Testis (tissue), 2 donors: ENCODE measurements at regions not wholly inside any gene's neighbourhood (a gene's known extent, or its start where the extent isn't known, plus 50 kb on each side); places are given as distances from the start of the nearest gene placed in this dataset.

Experiments
- DNase-seq: peaks from one replicate; pipeline ENCODE4 v3.0.0-alpha.2; 2019
- H3K27ac ChIP-seq, 2 donors: fragments of 200-600 bp; sonication (generic); one replicate each; pipeline ENCODE4 v1.5.1; 2019
- H3K27me3 ChIP-seq: fragments of 200-600 bp; sonication (generic); one replicate; pipeline ENCODE4 v1.5.1; 2019
- H3K36me3 ChIP-seq: fragments of 200-600 bp; sonication (generic); one replicate; pipeline ENCODE4 v1.5.1; 2017; ENCODE audit warnings: low read depth; ENCODE audit errors: missing control alignments
- H3K4me1 ChIP-seq: fragments of 200-600 bp; sonication (generic); one replicate; pipeline ENCODE4 v1.5.1; 2019
- H3K4me3 ChIP-seq, 2 donors: fragments of 200-600 bp; sonication (generic); one replicate each; pipeline ENCODE4 v1.5.1; 2017 to 2019
- H3K9me3 ChIP-seq: fragments of 200-600 bp; sonication (generic); one replicate; pipeline ENCODE4 v1.5.1; 2017
- CTCF ChIP-seq, 3 experiments: fragments of 450-650 bp in 2 of 3; fragments of 200-600 bp in 1 of 3; sonication (generic) in 1 of 3; IDR thresholded peaks; one replicate each; pipeline ENCODE4 v1.5.1; 2016 to 2019; ENCODE audit warnings: antibody characterized with exemption in 3 of 3, mild to moderate bottlenecking in 2 of 3, moderate library complexity in 1 of 3
- POLR2A ChIP-seq: fragments of 450-650 bp; IDR thresholded peaks from one replicate; pipeline ENCODE4 v1.6.1; 2017; ENCODE audit warnings: antibody characterized with exemption, mild to moderate bottlenecking, moderate library complexity
- WGBS, 2 donors: methylation state at CpG; one replicate each; pipeline ENCODE4 v1.1.5; 2018; 5-methylcytosine and 5-hydroxymethylcytosine counted together
- intact Hi-C: fragments of 100-400 bp; cut with DNase I; formaldehyde crosslinking; loops from one replicate; pipeline ENCODE4 v1.15.1; 2023; ENCODE audit warnings: low total_unique reads

GRCh38 chr5:87079219-87079618 is 188.5 kb upstream of the RASA1 start:
- peak; percentile 16 for DNase-seq
- Histone ChIP-seq H3K4me3 (no peak overlapping the region), H3K27ac (no peak overlapping the region), H3K27me3 (no peaks in the 10 kb centered on the region), H3K36me3 (no peaks in the 10 kb centered on the region), H3K4me1 (peaks cover 3% of the 10 kb centered on the region), H3K9me3 (no peaks in the 10 kb centered on the region)
- TF ChIP-seq CTCF (IDR thresholded peaks at IDR 0.05), result no peak
- no peak for TF ChIP-seq POLR2A
- intact Hi-C loops, result no loop called here
- WGBS, 2 donors, result 84 to 90% methylated on average over 2 of the region's 2 CpGs

GRCh38 chr5:87081016-87081415 is 186.7 kb upstream of the RASA1 start:
- no peak overlapping the region for H3K27ac ChIP-seq
- peaks cover 3% of the 10 kb centered on the region for H3K4me1 ChIP-seq
- H3K4me3 ChIP-seq, result no peak overlapping the region
- TF ChIP-seq POLR2A (no peak), CTCF (IDR thresholded peaks at IDR 0.05) (no peak)
- no peaks in the 10 kb centered on the region for H3K27me3 ChIP-seq
- DNase-seq, result no peak
- WGBS, 2 donors, result 58 to 59% methylated on average over 3 of the region's 3 CpGs
- intact Hi-C loops, result no loop called here
- no peaks in the 10 kb centered on the region for H3K36me3 ChIP-seq
- H3K9me3 ChIP-seq, result no peaks in the 10 kb centered on the region

GRCh38 chr5:87081511-87082372 is 185.9 kb upstream of the RASA1 start:
- TF ChIP-seq POLR2A (no peak), CTCF (IDR thresholded peaks at IDR 0.05) (no peak)
- no peaks in the 10 kb centered on the region for H3K9me3 ChIP-seq
- H3K36me3 ChIP-seq, result no peaks in the 10 kb centered on the region
- H3K27ac ChIP-seq, result no peak overlapping the region
- H3K4me1 ChIP-seq, result peaks cover 3% of the 10 kb centered on the region
- intact Hi-C loops, result no loop called here
- peak; percentile 22 for DNase-seq
- no peak overlapping the region for H3K4me3 ChIP-seq
- WGBS, 2 donors, result 46 to 50% methylated on average over 4 of the region's 4 CpGs
- no peaks in the 10 kb centered on the region for H3K27me3 ChIP-seq

GRCh38 chr5:87094347-87094746 is 173.3 kb upstream of the RASA1 start:
- no peak overlapping the region for H3K4me3 ChIP-seq
- no peaks in the 10 kb centered on the region for H3K9me3 ChIP-seq
- H3K4me1 ChIP-seq, result no peaks in the 10 kb centered on the region
- no peaks in the 10 kb centered on the region for H3K27me3 ChIP-seq
- TF ChIP-seq POLR2A, result no peak
- no peak for TF ChIP-seq CTCF (IDR thresholded peaks at IDR 0.05)
- WGBS, 2 donors, result 94 to 96% methylated on average over 2 of the region's 2 CpGs
- intact Hi-C loops, result no loop called here
- no peak overlapping the region for H3K27ac ChIP-seq
- H3K36me3 ChIP-seq, result no peaks in the 10 kb centered on the region
- no peak for DNase-seq

GRCh38 chr5:87094833-87095232 is 172.8 kb upstream of the RASA1 start:
- no peaks in the 10 kb centered on the region for H3K36me3 ChIP-seq
- intact Hi-C loops, result no loop called here
- no peak overlapping the region for H3K4me3 ChIP-seq
- no peak for TF ChIP-seq CTCF (IDR thresholded peaks at IDR 0.05)
- no peak for TF ChIP-seq POLR2A
- WGBS, 2 donors, result 73 to 77% methylated on average over 4 of the region's 4 CpGs
- no peaks in the 10 kb centered on the region for H3K27me3 ChIP-seq
- DNase-seq, result no peak
- H3K4me1 ChIP-seq, result no peaks in the 10 kb centered on the region
- no peaks in the 10 kb centered on the region for H3K9me3 ChIP-seq
- H3K27ac ChIP-seq, result no peak overlapping the region
